ENCODE measurements at regions not wholly inside any gene's neighbourhood (a gene's known extent, or its start where the extent isn't known, plus 50 kb on each side); places are given as distances from the start of the nearest gene placed in this dataset.

DNA sequence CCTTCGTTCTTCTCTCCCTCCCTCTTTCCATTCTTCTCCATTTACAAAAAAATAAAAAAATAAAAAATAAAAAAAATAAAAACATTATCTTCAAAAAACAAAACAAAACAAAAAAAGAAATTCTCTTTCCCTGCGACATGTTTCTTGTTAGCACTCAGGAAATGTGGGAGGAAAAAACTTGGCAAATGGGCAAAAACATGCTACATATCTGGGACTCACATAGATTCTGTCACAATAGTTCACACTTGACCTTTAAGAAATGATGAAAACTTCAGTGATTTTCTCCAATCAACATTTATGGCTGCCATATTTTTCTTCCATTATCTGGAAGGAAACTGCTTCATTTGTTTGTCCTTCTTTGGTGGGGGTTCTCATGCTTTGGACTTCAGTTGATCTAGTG is 109.3 kb downstream of the PRKAB2 start:
- RAD21 ChIA-PET (ENCODE audit: low non-redundant PET in 1 of 2, low total read pairs in 2 of 2, uncharacterized antibody in 2 of 2, unreplicated experiment in 2 of 2), result no interaction called here
- Histone ChIP-seq H3K27me3 (ENCODE audit: insufficient read depth, low read length) (no peaks in the 10 kb centered on the region; the same call in 1 of the 2 replicates), H4K20me1 (ENCODE audit: insufficient read depth) (no peaks in the 10 kb centered on the region)

More for the DNA sequence above, 109.3 kb downstream of the PRKAB2 start:
- DNase-seq (ENCODE audit: low read depth, low spot score), result no peak
- Histone ChIP-seq H3K4me2 (ENCODE audit: low read length) (no peak overlapping the region), H3K4me1 (ENCODE audit: control insufficient read depth in 1 of 2, insufficient read depth in 2 of 2, low read length in 2 of 2) (no peaks in the 10 kb centered on the region), H2AFZ (ENCODE audit: low read depth, low read length, poor library complexity, severe bottlenecking) (no peak overlapping the region), H3K27ac (ENCODE audit: low read depth, low read length) (no peak overlapping the region), H3K36me3 (ENCODE audit: control insufficient read depth in 1 of 2, insufficient read depth in 2 of 2, low read length in 2 of 2) (no peaks in the 10 kb centered on the region), H3K79me2 (ENCODE audit: insufficient read depth, low read length) (no peaks in the 10 kb centered on the region), H3K4me3 (replicated peaks in 1 of 2; ENCODE audit: low read depth in 1 of 2, low read length in 2 of 2) (no peak overlapping the region), H3K9ac (ENCODE audit: low read length) (no peak overlapping the region), H3K9me3 (ENCODE audit: control insufficient read depth in 1 of 2, insufficient read depth in 1 of 2, low read depth in 1 of 2, low read length in 2 of 2) (no peaks in the 10 kb centered on the region), H3K9me2 (ENCODE audit: insufficient read depth) (no peaks in the 10 kb centered on the region)
- no TSS peak for BruUV-seq (replicated peaks)
- TF ChIP-seq CBX3 (IDR thresholded peaks at IDR 0.05; ENCODE audit: low read depth) (no peak), TCF7L2 (IDR thresholded peaks at IDR 0.05; ENCODE audit: borderline replicate concordance, extremely low read depth, insufficient read depth, insufficient read length) (no peak), SRF (IDR thresholded peaks at IDR 0.05; ENCODE audit: low read depth) (no peak), SIN3A (IDR thresholded peaks at IDR 0.05; ENCODE audit: low read depth) (no peak), JUND (IDR thresholded peaks at IDR 0.05) (no peak), RAD21 (IDR thresholded peaks at IDR 0.05; ENCODE audit: low read depth) (no peak), ELF1 (IDR thresholded peaks at IDR 0.05; ENCODE audit: borderline replicate concordance, low read depth) (no peak), POLR2A (IDR thresholded peaks at IDR 0.05; ENCODE audit: borderline replicate concordance, extremely low read depth, insufficient read depth, insufficient read length) (no peak), POLR2AphosphoS5 (IDR thresholded peaks at IDR 0.05; ENCODE audit: low read depth, low read length) (no peak), ZNF274 (IDR thresholded peaks at IDR 0.05; ENCODE audit: low read depth, low read length) (no peak), EZH2phosphoT487 (IDR thresholded peaks at IDR 0.05; ENCODE audit: borderline replicate concordance) (no peak), EZH2 (IDR thresholded peaks at IDR 0.05) (no peak), SP1 (IDR thresholded peaks at IDR 0.05; ENCODE audit: low read depth) (no peak), ZFX (IDR thresholded peaks at IDR 0.05) (no peak), YY1 (IDR thresholded peaks at IDR 0.05; ENCODE audit: extremely low read depth, insufficient replicate concordance, low read depth, low read length) (no peak)
- TF ChIP-seq, protein P1, sequence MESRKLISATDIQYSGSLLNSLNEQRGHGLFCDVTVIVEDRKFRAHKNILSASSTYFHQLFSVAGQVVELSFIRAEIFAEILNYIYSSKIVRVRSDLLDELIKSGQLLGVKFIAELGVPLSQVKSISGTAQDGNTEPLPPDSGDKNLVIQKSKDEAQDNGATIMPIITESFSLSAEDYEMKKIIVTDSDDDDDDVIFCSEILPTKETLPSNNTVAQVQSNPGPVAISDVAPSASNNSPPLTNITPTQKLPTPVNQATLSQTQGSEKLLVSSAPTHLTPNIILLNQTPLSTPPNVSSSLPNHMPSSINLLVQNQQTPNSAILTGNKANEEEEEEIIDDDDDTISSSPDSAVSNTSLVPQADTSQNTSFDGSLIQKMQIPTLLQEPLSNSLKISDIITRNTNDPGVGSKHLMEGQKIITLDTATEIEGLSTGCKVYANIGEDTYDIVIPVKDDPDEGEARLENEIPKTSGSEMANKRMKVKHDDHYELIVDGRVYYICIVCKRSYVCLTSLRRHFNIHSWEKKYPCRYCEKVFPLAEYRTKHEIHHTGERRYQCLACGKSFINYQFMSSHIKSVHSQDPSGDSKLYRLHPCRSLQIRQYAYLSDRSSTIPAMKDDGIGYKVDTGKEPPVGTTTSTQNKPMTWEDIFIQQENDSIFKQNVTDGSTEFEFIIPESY (IDR thresholded peaks at IDR 0.05; ENCODE audit: extremely low read depth, insufficient replicate concordance, low read length), result no peak
- TF ChIP-seq, protein P2, sequence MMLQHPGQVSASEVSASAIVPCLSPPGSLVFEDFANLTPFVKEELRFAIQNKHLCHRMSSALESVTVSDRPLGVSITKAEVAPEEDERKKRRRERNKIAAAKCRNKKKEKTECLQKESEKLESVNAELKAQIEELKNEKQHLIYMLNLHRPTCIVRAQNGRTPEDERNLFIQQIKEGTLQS (IDR thresholded peaks at IDR 0.05), result no peak
- TF ChIP-seq, protein P3, sequence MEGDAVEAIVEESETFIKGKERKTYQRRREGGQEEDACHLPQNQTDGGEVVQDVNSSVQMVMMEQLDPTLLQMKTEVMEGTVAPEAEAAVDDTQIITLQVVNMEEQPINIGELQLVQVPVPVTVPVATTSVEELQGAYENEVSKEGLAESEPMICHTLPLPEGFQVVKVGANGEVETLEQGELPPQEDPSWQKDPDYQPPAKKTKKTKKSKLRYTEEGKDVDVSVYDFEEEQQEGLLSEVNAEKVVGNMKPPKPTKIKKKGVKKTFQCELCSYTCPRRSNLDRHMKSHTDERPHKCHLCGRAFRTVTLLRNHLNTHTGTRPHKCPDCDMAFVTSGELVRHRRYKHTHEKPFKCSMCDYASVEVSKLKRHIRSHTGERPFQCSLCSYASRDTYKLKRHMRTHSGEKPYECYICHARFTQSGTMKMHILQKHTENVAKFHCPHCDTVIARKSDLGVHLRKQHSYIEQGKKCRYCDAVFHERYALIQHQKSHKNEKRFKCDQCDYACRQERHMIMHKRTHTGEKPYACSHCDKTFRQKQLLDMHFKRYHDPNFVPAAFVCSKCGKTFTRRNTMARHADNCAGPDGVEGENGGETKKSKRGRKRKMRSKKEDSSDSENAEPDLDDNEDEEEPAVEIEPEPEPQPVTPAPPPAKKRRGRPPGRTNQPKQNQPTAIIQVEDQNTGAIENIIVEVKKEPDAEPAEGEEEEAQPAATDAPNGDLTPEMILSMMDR (IDR thresholded peaks at IDR 0.05 in 2 of 3, conservative IDR thresholded peaks at IDR 0.05 in 1 of 3; ENCODE audit: borderline replicate concordance in 1 of 3, insufficient read depth in 1 of 3, low read depth in 2 of 3, low read length in 2 of 3), result no peak
- TF ChIP-seq, protein P4, sequence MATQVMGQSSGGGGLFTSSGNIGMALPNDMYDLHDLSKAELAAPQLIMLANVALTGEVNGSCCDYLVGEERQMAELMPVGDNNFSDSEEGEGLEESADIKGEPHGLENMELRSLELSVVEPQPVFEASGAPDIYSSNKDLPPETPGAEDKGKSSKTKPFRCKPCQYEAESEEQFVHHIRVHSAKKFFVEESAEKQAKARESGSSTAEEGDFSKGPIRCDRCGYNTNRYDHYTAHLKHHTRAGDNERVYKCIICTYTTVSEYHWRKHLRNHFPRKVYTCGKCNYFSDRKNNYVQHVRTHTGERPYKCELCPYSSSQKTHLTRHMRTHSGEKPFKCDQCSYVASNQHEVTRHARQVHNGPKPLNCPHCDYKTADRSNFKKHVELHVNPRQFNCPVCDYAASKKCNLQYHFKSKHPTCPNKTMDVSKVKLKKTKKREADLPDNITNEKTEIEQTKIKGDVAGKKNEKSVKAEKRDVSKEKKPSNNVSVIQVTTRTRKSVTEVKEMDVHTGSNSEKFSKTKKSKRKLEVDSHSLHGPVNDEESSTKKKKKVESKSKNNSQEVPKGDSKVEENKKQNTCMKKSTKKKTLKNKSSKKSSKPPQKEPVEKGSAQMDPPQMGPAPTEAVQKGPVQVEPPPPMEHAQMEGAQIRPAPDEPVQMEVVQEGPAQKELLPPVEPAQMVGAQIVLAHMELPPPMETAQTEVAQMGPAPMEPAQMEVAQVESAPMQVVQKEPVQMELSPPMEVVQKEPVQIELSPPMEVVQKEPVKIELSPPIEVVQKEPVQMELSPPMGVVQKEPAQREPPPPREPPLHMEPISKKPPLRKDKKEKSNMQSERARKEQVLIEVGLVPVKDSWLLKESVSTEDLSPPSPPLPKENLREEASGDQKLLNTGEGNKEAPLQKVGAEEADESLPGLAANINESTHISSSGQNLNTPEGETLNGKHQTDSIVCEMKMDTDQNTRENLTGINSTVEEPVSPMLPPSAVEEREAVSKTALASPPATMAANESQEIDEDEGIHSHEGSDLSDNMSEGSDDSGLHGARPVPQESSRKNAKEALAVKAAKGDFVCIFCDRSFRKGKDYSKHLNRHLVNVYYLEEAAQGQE (IDR thresholded peaks at IDR 0.05; ENCODE audit: low read depth), result no peak
- TF ChIP-seq, protein P5, sequence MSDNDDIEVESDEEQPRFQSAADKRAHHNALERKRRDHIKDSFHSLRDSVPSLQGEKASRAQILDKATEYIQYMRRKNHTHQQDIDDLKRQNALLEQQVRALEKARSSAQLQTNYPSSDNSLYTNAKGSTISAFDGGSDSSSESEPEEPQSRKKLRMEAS (IDR thresholded peaks at IDR 0.05), result no peak
- ATAC-seq, result no peak
- POLR2A ChIA-PET, result no interaction called here
- intact Hi-C loops (cut with micrococcal nuclease), result no loop called here
- CTCF ChIA-PET, result no interaction called here
